ENCODE measurements at regions not wholly inside any gene's neighbourhood (a gene's known extent, or its start where the extent isn't known, plus 50 kb on each side); places are given as distances from the start of the nearest gene placed in this dataset.

GRCh38 chr5:148952097-148952867, 110.6 kb downstream of the SH3TC2 start:
- Histone ChIP-seq H3K27me3 (ENCODE audit: control insufficient read depth, insufficient read depth, low read length) (no peaks in the 10 kb centered on the region; the same call in 1 of the 2 replicates), H3K36me3 (ENCODE audit: control insufficient read depth, insufficient read depth, low read length) (no peaks in the 10 kb centered on the region), H3K4me3 (ENCODE audit: low read depth, low read length) (no peak overlapping the region)
- ChIA-PET CTCF (interaction anchor here (0.7 kb wide), 1 partner anchor 47 kb away, joined by 3 read pairs; no protein-coding TSS in a partner anchor), POLR2A (no interaction called here)
- no peak for DNase-seq (ENCODE audit: low read depth)
- TF ChIP-seq, protein P1, sequence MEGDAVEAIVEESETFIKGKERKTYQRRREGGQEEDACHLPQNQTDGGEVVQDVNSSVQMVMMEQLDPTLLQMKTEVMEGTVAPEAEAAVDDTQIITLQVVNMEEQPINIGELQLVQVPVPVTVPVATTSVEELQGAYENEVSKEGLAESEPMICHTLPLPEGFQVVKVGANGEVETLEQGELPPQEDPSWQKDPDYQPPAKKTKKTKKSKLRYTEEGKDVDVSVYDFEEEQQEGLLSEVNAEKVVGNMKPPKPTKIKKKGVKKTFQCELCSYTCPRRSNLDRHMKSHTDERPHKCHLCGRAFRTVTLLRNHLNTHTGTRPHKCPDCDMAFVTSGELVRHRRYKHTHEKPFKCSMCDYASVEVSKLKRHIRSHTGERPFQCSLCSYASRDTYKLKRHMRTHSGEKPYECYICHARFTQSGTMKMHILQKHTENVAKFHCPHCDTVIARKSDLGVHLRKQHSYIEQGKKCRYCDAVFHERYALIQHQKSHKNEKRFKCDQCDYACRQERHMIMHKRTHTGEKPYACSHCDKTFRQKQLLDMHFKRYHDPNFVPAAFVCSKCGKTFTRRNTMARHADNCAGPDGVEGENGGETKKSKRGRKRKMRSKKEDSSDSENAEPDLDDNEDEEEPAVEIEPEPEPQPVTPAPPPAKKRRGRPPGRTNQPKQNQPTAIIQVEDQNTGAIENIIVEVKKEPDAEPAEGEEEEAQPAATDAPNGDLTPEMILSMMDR (IDR thresholded peaks at IDR 0.05; ENCODE audit: insufficient read depth, low read depth, low read length), result no peak

GRCh38 chr5:148953711-148954110, 109.2 kb downstream of the SH3TC2 start:
- no peaks in the 10 kb centered on the region for H3K36me3 ChIP-seq (ENCODE audit: control insufficient read depth, insufficient read depth, low read length)
- no peaks in the 10 kb centered on the region; the same call in 1 of the 2 replicates for H3K27me3 ChIP-seq (ENCODE audit: control insufficient read depth, insufficient read depth, low read length)
- CTCF ChIA-PET, result interaction anchor here (1.4 kb wide), 1 partner anchor 12 kb away, joined by 4 read pairs; no protein-coding TSS in a partner anchor
- DNase-seq (ENCODE audit: low read depth), result no peak
- POLR2A ChIA-PET, result no interaction called here
- no peak overlapping the region for H3K4me3 ChIP-seq (ENCODE audit: low read depth, low read length)
- TF ChIP-seq, protein P1 (IDR thresholded peaks at IDR 0.05; ENCODE audit: insufficient read depth, low read depth, low read length), result no peak

All from BJ (cell line).